Skeletal muscle satellite cell (primary cell): ENCODE measurements at regions not wholly inside any gene's neighbourhood (a gene's known extent, or its start where the extent isn't known, plus 50 kb on each side); places are given as distances from the start of the nearest gene placed in this dataset.

Experiments
- H3K27me3 ChIP-seq: 2 replicates; pipeline ENCODE4 v1.7.0; 2013; ENCODE audit warnings: low read length; ENCODE audit not compliant: control insufficient read depth, insufficient read depth
- H3K36me3 ChIP-seq: 2 replicates; pipeline ENCODE4 v1.7.0; 2013; ENCODE audit warnings: mild to moderate bottlenecking, control low read depth, low read length; ENCODE audit not compliant: insufficient read depth
- H3K4me1 ChIP-seq: 2 replicates; pipeline ENCODE4 v1.7.0; 2013; ENCODE audit warnings: low read length; ENCODE audit not compliant: control insufficient read depth, insufficient read depth
- H3K4me2 ChIP-seq: 2 replicates; pipeline ENCODE4 v1.7.0; 2013; ENCODE audit warnings: mild to moderate bottlenecking, low read length
- H3K4me3 ChIP-seq: 2 replicates; pipeline ENCODE4 v1.7.0; 2013; ENCODE audit warnings: low read length
- H3K9ac ChIP-seq: 2 replicates; pipeline ENCODE4 v1.7.0; 2013; ENCODE audit warnings: mild to moderate bottlenecking, low read depth, low read length, moderate library complexity
- H3K9me3 ChIP-seq: replicated peaks from 2 replicates; pipeline ENCODE4 v1.7.0; 2013; ENCODE audit warnings: mild to moderate bottlenecking, control low read depth, low read length

DNA sequence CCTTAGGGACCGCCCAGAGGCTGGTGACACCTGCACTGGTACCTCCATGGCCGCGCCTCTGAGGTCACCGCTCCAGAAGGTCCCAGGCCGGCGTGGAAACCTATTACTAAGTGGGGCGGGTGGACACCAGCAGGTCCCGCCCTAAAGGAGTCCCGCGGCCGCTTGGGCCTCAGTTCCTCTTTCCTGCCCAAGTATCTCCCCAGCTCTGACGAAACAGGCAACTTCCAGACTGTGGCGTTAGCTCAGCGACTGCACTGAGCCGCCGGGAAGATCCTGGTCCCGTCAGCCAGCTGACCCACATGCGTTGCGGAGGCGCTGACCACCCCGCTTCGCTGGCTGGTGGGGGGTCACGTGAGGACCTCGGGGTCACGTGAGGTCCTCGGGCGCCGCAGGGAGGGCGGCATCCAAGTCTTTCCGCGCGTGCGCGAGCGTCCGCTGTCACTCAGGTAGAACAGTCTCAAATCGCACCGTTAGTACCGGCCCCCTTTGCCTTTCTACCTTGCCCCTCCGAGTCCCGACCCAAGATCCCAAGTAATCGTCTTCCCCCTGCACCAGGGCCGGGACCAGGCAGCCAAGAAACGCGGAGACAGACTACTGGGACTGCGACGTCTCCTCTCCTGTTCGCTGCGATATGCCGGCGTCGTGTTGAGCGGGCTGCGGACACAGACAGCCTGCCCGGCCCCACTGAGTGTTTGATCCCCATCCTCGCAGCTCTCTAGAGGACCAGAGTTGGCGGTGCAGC is 53.7 kb upstream of the KDM4C start:
- no peaks in the 10 kb centered on the region for H3K27me3 ChIP-seq
- no peaks in the 10 kb centered on the region for H3K36me3 ChIP-seq
- peak overlapping the region; percentile 83 for H3K4me2 ChIP-seq
- H3K9me3 ChIP-seq, result no peaks in the 10 kb centered on the region
- H3K4me1 ChIP-seq, result peaks cover 11% of the 10 kb centered on the region
- H3K4me3 ChIP-seq, result peak overlapping the region; percentile 71
- peak overlapping the region; percentile 70 for H3K9ac ChIP-seq

- H3K9me3 ChIP-seq, result no peaks in the 10 kb centered on the region
- no peak overlapping the region for H3K4me3 ChIP-seq
- H3K27me3 ChIP-seq, result no peaks in the 10 kb centered on the region
These were observed 55.1 kb upstream of the KDM4C start for GRCh38 chr9:6702707-6703106.

DNA sequence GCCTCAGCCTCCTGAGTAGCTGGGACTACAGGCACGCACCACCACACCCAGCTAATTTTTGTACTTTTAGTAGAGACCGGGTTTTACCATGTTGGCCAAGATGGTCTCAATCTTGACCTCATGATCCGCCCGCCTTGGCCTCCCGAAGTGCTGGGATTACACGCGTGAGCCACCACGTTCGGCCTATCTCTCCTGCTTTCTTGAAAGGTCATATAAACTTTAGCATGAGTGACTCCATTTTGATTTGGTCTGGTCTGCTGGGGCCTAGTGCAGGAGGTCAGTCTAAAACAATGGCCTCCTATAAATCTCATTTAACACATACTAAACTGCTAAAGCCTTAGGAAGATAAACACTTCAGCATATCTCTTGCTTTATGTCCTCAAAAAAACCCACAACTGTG is 50.6 kb upstream of the GLDC start:
- no peak overlapping the region for H3K4me3 ChIP-seq
- H3K4me2 ChIP-seq, result no peak overlapping the region
- H3K9ac ChIP-seq, result no peak overlapping the region
- H3K36me3 ChIP-seq, result no peaks in the 10 kb centered on the region
- no peaks in the 10 kb centered on the region for H3K9me3 ChIP-seq
- H3K27me3 ChIP-seq, result no peaks in the 10 kb centered on the region
- H3K4me1 ChIP-seq, result no peaks in the 10 kb centered on the region

More at GRCh38 chr9:6702707-6703106, 55.1 kb upstream of the KDM4C start:
- no peak overlapping the region for H3K9ac ChIP-seq
- no peak overlapping the region for H3K4me2 ChIP-seq
- no peaks in the 10 kb centered on the region for H3K36me3 ChIP-seq
- H3K4me1 ChIP-seq, result peaks cover 11% of the 10 kb centered on the region

GRCh38 chr9:6695121-6695814 is 49.7 kb upstream of the GLDC start:
- Histone ChIP-seq H3K4me3 (no peak overlapping the region), H3K27me3 (no peaks in the 10 kb centered on the region), H3K9ac (no peak overlapping the region), H3K36me3 (no peaks in the 10 kb centered on the region), H3K9me3 (no peaks in the 10 kb centered on the region), H3K4me2 (no peak overlapping the region), H3K4me1 (no peaks in the 10 kb centered on the region)
